ENCODE measurements at regions not wholly inside any gene's neighbourhood (a gene's known extent, or its start where the extent isn't known, plus 50 kb on each side); places are given as distances from the start of the nearest gene placed in this dataset.
"Not testable (repeated sequence)": the region's sequence is repeated elsewhere in the genome, so short reads cannot be mapped to it uniquely, and the experiment has no call there.

DNA sequence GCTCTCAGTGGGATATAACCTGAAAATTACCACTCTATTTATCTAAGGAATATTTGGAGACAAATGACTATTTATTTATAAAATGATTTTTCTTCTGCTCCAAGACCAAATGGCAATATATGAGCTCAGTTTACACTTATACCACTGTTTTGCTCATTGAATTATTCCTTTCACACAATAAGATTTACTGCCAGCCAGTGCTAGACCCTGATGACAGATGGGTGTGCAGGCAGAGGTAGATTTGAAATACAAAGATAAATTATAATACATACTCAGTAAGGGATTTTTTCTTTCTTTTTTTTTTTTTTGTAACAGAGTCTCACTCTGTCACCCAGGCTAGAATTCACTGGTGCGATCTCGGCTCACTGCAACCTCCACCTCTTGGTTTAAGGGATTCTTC is 980.3 kb downstream of the EPHA3 start:
- no peak for DNase-seq

DNA sequence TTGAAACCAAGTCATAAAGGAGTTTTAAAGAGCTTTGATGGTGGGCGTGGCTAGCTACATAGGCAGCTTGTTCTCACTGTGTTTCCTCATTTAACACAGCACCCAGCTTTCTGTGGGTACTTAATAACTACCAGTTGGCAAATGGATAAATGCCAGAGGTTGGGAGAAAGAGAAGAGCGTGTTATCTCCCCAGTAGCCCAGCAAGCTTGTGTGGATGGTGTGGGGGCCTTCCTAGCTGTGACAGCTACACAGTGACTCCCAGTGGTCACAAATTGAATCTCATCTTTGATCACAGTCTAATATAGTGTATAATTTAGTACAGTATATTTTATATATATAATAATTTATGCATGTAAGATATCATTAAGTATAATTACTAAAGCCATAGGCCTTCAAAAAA is 984.1 kb downstream of the EPHA3 start:
- peak; percentile 3 for DNase-seq

DNA sequence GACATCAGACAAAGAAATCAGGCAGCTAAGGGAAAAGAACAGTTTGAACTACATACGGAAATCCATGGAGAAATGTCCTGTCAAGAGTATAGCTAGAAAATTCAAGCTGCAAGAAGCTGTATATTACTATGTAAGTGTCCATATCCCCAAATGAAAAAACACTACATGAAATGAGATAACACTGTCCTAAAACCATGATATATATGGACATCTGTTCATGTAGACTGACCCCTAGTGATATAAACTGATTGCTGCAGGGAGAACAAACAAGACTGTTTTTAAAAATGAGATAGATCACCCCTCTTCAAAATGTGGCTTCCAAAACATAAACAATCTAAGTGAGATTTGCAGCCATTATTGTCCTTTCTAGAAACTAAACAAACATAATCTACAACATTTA is 985.6 kb downstream of the EPHA3 start:
- peak; percentile 1 for DNase-seq

DNA sequence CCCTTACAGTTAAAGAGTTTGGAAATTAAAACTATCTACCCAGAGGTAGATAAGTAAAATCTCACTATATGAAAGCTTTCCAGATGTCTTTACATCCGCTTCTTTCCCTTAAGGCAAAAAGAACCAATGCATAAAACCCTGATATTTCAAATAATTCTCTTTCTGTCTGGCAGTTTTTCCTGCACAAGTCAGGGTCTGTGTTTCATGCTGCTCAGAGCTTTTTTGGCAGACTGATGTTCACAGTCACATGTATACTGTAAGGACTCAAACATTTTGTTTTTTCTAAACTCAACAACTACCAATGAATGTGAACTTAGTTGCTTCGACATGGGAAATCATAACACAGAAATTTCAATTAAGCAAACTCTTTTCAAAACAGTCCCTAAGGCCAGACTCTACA is 988.4 kb downstream of the EPHA3 start:
- no peak for DNase-seq

DNA sequence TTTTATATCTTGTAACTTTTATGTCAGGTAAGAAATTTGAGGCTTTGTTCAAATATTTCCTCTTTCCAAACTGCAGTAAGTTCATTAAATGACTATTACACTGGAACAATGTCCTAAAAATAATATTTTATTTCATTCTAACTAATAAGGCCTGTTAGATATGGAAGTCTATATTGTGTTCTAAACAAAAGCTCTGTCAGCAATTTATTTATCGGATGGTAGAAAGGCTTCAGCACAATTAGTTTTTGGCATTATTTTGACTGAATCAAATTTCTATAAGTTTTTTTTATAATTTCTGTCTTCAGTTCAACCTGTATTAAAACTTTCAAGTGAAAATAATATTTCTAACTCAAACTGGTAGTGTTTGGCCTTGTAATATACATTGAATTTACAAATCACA is 992.1 kb downstream of the EPHA3 start:
- DNase-seq: no peak

DNA sequence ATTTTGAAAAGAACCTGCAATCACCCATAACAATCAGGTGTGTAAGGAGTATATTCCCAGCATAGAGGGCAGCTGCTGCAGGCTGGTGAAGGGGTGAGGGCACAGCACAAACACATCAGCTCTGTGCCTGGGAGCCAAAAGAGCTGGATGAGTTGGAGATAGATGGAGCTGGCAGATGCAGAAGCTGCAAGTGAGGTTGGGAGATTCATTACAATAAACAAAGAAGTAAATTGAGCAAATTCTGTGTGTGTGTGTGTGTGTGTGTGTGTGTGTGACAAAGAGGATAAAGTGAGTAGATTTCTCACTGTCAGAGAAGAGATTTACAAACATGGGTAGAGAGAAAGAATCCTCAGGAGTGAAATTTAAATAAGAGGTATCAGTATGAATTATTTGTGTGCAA is 994.7 kb downstream of the EPHA3 start:
- no peak for DNase-seq

DNA sequence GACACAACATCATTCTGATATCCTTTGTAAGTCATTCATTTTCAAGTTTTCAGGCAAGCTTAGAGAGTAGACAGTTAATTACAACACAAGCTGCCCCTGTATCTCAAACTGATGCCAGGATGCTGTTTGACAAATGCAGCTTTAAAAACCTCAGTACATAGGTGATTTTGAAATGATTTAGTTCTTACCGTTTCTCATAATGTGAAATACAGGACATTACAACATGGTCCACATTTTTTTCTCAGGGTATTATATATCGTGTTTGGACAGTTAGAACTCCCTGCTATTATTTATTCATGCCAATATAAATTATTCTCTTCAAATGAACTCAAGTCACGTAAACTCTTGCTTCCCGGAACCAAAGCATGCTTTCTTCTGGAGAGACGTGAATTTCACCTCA is 1013.9 kb downstream of the EPHA3 start:
- DNase-seq: no peak

DNA sequence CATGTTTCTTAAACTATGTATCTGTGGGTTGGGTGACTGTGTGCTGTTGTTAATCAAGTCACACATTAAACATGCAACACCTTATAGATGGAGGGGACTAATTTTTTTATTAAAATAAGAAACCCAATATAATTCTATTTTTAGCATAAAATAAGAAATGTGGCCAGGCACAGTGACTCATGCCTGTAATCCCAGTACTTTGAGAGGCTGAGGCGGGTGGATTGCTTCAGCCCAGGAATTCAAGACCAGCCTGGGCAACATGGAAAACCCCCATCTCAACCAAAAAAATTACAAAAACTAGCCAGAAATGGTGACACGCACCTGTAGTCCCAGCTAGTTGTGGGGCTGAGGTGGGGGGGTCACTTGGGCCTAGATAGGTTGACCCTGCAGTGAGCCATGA is 1021.0 kb downstream of the EPHA3 start:
- no peak for DNase-seq

DNA sequence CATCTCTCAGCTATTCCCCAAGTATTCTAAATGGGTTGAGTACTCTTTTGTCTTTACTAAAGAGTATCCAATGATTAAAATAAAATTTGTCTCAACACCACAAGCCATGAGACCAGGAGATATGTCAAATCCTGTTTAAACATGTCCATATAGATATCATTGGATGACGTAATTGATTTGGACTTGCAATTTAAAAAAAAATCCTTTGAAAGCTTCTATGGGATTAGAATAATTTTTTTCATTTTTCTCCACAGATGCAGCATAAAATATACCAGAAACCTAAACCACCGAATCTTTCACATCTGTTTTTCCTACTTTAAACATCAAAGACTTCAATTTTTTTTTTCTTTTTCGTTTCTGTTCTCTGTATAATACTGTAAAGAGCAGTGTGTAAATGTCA is 1022.3 kb downstream of the EPHA3 start:
- no peak for DNase-seq

DNA sequence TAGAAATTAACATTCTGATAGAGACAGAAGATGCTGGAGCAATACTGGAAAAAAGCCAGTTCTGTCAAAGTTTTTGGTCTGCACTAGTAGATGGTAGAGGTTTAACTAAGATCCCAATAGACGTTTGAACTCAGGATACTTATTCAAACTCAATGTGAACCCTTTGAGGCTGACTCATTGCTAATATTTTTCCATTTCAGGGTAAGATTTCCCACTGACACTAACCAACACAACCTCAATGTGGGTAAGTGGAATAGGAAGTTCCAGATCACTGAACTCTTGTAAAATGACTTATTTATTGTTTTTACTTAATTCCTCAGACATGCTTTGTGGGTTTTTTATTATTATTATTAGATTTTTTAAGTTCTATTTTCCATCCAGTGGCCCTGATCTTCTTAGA is 1024.8 kb downstream of the EPHA3 start:
- no peak for DNase-seq

DNA sequence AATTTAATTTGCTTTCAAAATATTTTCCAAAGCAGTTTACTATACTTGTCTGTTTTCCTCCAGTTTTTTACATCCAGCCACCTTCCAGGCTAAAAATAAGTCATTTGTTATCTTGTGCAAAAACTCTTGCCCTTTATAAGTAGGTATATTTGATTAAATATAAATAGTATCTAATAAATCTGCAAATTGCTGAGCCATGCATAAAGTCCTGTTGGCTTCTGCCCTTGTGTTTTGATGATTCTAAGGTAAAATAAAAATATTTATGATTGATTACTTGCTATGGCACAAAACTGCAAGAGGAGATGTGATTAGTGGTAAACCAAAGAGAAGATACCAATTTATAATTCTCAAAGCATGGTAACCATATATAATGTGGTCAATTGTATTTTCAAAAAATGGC is 1026.7 kb downstream of the EPHA3 start:
- DNase-seq: no peak

DNA sequence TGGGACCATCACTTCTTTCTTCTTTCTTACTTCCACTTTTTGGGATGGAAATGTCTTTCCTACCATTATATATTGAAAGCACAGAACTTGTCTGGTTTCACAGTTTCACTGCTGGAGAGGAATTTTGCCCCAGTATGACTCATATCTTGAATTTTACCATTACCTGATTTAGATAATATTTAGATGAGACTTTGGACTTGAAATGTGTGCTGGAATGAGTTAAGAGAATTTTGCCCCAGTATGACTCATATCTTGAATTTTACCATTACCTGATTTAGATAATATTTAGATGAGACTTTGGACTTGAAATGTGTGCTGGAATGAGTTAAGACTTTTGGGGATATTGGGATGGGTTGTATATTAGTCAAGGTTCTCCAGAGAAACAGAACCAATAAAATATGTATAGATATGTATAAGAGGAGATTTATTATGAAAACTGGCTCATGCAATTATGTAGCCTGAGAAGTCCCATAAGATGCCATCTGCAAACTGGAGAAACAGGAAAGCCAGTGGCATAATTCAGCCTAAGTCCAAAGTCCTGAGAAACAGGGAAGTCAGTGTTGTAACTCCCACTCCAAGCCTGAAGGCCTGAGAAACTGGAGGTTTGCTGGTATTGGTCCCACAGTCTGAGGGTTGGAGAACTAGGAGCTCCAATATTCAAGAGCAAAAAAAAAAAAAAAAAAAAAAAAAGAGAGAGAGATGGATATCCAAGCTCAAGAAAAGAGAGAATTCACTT is 1029.2 kb downstream of the EPHA3 start:
- DNase-seq: no peak

DNA sequence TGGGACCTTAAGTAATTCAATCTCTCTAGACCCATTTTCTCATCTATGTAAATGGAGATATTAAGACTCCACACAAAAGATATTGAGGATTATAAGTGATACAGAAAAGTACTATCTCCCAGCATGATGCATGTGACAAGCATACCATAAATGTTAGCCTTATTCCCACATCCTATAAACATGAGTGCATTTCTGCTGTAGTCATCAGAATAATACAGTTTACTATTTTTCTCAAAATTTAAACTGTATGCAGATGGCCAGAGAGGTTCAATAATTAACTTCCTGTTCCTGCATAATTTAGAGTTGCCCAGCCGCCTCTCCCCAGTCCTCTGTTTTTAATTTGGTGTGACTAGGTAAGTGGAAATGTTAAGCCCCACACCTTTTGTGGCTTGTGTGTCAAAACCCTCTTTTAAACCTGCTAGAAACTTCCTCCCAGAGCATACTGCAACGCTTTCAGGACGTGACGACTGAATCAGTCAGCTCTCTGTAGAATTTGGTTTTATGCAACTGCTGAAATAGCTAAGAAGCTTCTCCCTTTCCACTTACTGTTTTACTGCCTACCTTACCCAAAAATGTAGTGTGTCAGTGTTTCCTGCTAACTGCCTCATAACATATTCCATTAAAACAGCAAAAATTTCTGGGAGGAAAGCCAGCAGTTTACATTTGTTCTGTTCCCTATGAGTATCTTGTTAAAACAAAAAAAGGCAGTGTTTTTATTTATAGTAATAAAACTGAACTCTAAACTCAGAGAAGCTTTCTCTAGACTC is 1037.9 kb downstream of the EPHA3 start:
- DNase-seq: no peak

DNA sequence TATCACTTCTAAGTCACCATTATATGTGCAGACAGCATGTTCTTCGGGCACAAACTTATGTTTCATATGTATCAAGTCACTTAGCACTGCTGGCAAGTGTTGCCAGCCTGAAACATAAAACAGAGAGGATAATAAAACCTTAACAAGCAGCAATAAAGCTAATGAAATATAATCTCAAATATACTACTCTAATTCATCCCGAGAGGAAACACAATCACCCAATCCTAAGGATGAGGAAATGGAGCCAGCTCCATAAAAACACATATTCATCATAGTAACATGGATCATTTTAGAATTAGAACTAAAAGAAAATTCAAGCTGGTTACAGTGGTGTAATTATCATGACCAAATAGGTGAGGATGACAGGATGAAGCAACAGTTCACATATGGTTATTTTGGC is 1072.7 kb downstream of the EPHA3 start:
- DNase-seq: no peak

DNA sequence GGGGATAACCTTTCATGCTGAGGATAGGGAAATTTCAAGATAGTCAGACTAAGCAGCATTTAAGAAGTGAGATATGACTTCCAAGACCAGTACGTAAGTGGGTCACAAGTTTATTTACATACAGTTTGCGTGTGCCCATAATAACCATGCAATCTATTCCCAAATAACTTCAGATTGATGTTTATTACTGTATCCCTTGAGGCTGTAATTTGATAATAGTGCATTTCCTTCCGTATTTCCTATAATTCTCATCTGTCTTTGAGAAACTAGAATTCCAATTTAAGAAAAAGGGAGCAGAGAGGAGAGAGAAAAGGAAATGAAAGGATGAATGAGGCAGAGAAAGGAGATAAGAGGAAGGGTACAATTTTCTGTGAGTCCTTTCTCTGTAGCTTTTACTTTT is 1073.1 kb downstream of the EPHA3 start:
- DNase-seq: no peak

DNA sequence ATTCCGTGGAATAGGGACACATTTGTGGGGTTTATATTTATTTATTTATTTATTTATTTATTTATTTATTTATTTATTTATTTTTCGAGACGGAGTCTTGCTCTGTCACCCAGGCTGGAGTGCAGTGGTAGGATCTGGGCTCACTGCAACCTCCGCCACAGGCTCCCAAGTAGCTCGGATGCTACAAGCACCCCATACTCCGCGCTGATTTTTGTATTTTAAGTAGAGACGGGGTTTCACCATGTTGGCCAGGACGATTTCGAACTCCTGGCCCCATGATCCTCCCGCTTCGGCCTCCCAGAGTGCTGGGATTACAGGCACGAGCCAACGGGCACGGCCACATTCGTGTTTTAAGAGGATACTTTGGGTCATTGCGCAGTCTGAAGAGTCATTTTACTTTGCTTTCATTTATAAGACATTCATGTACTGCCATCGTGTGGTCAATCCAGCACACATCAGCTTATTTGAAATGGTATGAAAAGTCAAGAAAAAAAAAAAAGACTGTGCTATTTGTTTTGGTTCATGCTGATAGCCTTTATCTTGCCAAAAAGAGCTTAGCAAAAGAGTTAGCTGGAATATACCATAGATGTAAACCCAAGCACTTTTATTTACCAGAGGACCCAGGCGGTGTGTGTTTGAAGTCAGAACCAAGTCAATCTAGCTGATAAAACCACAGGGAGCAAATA is 1075.0 kb downstream of the EPHA3 start:
- peak; percentile 16 for DNase-seq

DNA sequence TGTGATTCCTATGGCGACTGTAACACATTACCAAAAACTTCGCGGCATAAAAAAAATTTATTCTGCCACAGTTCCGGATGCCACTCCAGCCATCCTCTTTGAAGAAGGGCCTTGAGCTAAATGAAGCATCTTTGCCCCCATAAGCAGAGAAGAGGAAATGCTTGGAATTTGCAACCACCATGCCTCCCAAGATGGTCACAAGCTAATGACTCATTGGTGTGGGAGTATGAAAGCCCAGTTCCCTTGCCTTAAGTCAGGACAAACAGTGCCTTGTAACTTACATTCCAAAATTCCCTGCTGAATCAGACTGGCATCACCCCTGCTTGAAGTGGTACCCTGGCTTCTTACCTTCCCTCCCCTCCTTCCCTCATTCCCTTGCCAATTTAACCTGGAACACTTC is 1077.4 kb downstream of the EPHA3 start:
- peak; percentile 60 for DNase-seq

DNA sequence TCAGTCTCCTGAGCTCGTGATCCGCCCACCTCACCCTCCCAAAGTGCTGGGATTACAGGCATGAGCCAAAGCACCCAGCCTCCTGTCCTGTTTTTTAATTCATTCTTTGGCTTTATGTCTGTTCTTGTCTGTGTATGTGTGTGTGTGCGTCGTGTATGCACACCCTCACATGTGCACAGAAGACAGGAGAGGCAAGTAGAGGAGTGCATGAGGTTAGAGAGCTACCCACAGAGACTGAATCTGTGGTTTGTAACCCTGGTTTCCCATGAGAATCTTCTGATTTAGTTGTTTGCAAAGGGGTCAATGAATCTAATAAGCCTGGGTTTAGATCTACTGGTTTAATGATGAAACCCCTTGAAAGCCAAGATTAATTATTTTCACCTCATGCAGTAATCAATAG is 1090.0 kb downstream of the EPHA3 start:
- not testable (repeated sequence) for DNase-seq

DNA sequence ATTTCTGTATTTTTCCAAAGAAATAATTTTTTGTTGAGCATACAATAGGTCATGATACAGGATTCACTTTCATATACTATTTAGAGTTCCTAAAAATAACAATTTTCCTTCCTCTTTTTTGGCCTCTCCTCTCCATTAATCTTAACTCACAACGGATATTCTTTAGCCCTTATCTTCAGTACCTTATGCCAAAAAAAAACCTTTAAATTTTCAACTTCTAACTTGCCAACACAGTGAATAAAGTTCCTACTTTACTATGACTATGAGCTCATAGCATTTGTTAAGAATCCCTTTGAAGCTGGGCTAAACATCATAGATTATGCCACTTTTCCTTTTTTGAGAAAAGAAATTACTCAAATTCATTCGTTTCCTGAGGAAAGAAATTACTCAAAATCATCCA is 1095.5 kb downstream of the EPHA3 start:
- not testable (repeated sequence) for DNase-seq

DNA sequence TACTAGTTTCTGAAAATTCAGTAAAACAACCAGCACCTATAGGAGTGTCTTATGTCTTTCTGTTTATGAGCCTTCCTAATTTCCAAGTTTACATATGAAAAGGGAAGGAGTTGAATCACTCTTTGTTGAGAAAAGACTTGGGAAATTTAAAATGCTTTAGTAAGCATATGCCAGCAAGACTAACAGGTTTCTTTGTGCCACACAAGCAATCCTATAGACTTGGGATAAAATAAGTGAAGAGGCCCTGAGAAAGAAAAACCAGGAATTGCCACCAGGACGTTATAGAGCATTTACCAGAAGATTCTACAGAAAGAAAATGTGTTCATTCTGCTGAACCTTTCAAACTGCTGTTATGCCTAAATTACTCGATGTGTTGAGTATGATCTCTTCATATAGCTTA is 1099.1 kb downstream of the EPHA3 start:
- DNase-seq: not testable (repeated sequence)

DNA sequence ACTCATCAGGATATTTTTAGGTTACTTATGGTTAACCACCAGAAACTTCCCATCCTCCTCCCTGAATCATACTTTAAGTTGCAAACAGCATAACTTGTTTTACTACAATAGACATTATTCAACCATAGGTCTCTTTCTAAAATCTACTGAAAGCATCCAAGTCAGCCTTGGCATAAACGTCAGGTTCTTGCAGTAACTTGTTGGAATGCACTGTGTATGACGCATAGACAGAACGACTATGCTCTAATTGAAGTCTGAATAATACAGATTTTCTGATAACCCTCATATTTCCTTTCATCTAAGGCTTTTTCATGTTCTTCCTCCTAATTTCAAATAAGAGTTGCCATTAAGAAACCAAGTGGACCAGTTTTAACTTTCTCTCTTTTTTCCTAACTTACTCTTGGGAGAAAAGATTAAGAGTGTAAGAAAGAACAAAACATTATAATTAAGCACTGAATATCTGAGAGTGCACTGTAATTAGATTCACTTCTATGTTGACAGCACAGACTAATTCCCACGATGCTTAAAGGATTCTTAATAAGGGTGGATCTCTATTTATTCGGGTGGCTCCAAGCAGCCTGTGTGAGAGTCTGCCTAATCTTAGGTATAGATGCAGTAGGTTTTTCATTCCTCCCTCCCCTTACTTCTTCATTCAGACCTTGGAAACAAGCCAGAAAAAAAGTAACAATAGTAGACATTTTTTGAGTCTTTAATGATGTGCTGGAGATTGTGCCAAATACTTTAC is 1100.1 kb downstream of the EPHA3 start:
- DNase-seq: not testable (repeated sequence)

DNA sequence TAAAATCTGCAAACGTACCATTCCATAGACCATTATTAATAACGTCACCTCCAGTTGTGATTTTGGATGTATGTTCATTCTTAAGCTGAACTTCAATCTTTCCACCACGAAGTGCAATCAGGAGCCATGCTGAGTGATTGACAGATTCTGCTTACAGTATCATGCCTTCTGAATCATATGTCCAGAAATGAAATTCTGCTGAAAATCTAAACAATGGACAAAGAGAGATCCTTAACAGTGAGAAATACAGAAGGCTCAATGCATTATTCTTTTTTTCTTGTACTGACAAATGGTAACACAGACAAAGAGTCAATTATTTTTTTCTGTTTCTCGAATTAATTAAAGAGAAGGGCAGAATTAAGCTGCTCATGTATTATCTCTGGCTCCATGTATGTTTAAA is 1114.5 kb downstream of the EPHA3 start:
- DNase-seq: no peak

DNA sequence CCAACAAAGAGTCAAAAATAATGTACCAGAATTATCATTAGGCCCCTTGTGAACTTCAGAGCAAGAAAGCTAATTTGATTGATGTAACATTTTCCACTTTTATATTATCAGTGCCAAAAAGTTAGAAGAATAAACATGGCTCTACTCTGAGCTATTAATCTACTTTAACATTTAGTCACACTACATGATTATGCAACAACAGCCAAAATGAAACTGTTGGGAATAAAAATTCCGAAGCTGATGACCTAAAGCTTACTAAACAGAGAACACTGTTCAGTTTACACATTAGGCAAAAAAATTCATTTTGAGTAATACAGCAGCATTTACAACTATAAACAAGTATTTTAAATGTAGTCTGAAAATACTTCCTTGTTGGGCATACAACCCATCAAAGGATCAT is 1134.1 kb downstream of the EPHA3 start:
- DNase-seq: no peak
